GM21576 (cell line): ENCODE measurements at regions not wholly inside any gene's neighbourhood (a gene's known extent, or its start where the extent isn't known, plus 50 kb on each side); places are given as distances from the start of the nearest gene placed in this dataset.
"Not testable (repeated sequence)": the region's sequence is repeated elsewhere in the genome, so short reads cannot be mapped to it uniquely, and the experiment has no call there.

Experiments
- ATAC-seq: cut with Tn5 transposase; IDR thresholded peaks from one replicate; pipeline ENCODE4 v1.9.1; 2021; ENCODE audit warnings: mild to moderate bottlenecking, moderate library complexity; ENCODE audit not compliant: unreplicated experiment

GRCh38 chr9:102202126-102202525 is 463.7 kb upstream of the GRIN3A start:
- ATAC-seq = no peak

DNA sequence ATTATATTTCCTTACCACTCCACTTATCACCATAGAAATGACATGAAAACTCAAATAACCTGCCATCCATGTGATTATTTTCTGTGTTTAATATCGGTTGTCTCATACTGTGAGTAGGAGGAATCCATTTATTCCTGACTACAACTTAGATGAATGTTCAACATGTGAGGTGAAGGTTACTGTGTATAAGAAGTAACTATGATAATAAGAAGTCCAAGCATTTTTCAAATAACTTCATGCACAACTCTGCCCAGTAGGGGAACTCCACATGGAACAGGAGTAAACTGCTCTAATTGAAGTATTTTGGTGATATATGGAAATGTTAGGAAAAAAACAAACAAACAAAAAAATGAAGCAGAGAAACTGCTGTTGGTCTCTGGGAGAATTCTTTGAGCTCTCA is 447.5 kb upstream of the GRIN3A start:
- no peak for ATAC-seq

DNA sequence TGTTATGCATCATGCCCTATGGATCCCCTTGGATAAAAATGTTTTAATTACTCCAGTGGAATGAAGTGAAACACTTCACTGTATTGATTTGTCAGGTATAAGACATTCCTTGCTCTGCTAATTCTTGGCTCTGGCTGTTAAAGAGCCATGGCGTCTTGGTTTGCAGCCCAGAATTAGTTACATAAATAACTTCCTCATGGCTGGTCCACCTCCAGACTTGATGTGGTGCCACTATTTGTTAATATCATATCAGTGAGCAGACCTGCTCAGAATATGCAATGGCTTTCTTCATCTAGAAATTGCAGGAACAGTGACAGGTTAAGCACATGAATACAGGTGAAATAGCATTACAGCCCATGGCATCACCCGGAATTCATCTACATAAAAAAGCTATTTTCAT is 446.9 kb upstream of the GRIN3A start:
- no peak for ATAC-seq

GRCh38 chr9:102178811-102179210 is 440.4 kb upstream of the GRIN3A start:
- ATAC-seq = no peak

DNA sequence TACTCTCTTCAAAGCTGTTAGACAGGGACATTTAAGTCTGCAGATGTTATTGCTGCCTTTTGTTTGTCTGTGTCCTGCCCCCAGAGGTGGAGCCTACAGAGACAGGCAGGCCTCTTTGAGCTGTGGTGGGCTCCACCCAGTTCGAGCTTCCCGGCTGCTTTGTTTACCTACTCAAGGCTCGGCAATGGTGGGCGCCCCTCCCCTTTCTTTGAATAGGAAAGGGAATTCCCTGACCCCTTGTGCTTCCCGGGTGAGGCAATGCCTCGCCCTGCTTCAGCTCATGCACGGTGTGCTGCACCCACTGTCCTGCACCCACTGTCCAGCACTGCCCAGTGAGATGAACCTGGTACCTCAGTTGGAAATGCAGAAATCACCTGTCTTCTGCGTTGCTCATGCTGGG is 435.8 kb upstream of the GRIN3A start:
- not testable (repeated sequence) for ATAC-seq

- ATAC-seq = no peak
These were observed 425.8 kb upstream of the GRIN3A start for GRCh38 chr9:102164247-102164646.

- ATAC-seq = not testable (repeated sequence)
These were observed 414.6 kb upstream of the GRIN3A start for GRCh38 chr9:102153081-102153480.

- no peak for ATAC-seq
These were observed 397.3 kb upstream of the GRIN3A start for GRCh38 chr9:102135768-102136167.

GRCh38 chr9:102124465-102124864 is 386.0 kb upstream of the GRIN3A start:
- no peak for ATAC-seq

- ATAC-seq = no peak
These were observed 376.1 kb upstream of the GRIN3A start for GRCh38 chr9:102114557-102114956.

GRCh38 chr9:102113191-102113590 is 374.7 kb upstream of the GRIN3A start:
- ATAC-seq = no peak

DNA sequence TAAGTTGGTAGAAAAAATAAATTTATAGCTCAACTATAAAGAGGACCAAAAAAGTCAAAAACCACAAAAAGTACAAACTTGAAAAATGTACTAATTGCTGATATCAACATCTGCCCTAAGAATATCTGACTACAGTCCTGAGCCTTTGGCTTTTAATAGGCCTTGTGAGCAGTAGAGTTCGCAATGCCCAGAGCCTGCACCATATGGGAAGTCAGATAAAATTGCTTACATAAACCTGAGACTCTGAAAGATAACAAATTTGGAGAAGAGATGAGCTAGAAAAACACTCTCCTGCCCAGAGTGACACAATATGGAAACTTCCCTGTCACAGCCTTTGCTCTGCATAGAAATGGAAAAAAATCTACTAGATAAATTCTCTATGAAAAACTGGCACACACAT is 368.0 kb upstream of the GRIN3A start:
- no peak for ATAC-seq

GRCh38 chr9:102101723-102102122 is 363.3 kb upstream of the GRIN3A start:
- ATAC-seq = no peak

- no peak for ATAC-seq
These were observed 348.7 kb upstream of the GRIN3A start for GRCh38 chr9:102087141-102087540.

DNA sequence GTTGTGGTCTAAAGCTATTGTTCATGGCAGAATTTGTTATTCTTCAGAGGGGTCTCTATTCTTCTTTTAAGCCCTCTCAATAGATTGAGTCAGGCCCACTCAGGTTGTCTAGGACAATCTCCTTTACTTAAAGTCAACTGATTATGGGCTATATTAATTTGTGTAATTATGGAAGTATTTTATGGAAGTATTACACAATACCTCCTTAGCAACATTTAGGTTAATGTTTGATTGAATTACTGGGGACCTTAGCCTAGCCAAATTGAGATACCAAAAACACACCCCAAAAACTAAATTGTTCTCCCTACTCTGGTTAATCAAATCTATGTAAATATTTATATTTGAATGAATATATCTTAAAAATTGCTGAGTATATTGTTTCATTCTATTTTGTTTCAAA is 347.1 kb upstream of the GRIN3A start:
- no peak for ATAC-seq

DNA sequence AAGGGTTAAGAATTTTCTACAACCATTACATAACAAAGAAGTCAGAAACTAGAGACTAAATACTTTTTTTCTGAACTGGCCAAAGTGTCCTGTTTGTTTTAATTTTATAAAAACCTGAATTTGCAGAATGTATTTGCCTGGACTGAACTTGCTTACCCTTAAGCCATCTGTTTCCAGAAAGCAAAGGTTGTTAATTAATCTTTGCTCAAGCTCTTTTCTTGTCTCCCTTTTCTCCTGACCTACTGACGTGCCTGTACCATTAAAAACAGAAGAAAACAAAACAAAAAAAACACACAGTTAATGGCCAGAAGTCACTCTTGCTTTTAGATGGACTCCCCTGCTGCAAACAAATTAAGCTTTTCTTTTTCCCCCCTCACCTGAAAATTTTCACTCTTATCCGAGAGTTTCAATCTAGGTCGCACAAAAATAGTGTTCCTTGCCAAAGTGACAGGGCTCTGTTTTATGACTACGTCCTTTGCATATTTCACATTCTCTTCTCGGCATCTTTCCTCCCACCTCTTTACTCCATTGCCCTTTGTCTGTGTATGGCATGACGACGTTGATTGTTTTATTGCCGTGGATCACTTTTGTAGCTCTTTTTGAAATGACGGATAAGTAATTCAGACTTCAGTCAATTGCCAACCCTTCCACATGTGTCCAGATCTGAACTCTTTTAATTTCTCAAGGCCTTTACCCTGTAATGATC is 333.8 kb upstream of the GRIN3A start:
- ATAC-seq = no peak

- no peak for ATAC-seq
These were observed 331.5 kb upstream of the GRIN3A start for GRCh38 chr9:102069969-102070368.

GRCh38 chr9:102054811-102055210 is 316.4 kb upstream of the GRIN3A start:
- no peak for ATAC-seq

- no peak for ATAC-seq
These were observed 311.3 kb upstream of the GRIN3A start for GRCh38 chr9:102049586-102050246.

- ATAC-seq = no peak
These were observed 309.1 kb upstream of the GRIN3A start for GRCh38 chr9:102047549-102047948.

DNA sequence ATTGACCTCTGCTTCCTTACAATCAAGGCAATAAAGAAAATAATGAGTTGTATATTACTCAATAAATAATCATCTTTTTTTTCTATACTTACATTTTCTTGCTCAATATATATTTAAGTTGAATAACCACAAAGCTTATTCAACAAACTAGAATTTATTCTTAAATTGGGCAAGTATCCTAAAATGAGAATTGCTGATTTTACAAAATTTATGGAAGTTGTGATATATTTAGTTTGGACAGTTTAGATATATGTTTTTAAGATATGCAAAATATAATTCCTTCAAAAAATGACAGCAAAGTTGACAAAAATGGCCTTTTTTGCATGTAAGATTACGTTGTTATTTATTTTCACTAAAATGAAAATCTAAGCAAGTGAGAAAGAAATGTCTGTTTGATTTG is 305.7 kb upstream of the GRIN3A start:
- ATAC-seq = no peak

GRCh38 chr9:102038006-102038405 is 299.6 kb upstream of the GRIN3A start:
- ATAC-seq = no peak

- peak; percentile 75 for ATAC-seq
These were observed 297.5 kb upstream of the GRIN3A start for GRCh38 chr9:102035929-102036328.
